Calu3 (cell line): ENCODE measurements at regions not wholly inside any gene's neighbourhood (a gene's known extent, or its start where the extent isn't known, plus 50 kb on each side); places are given as distances from the start of the nearest gene placed in this dataset.

Experiments
- BruUV-seq: library from RNA; stranded (reverse); fragments of 400-500 nt; replicated peaks from 2 replicates; lab custom pipeline; 2021; lab: Mats Ljungman, UMichigan
- CTCF ChIA-PET: fragments of 300-600 bp; sonication (Branson Sonifier 250); formaldehyde crosslinking; loops from one replicate; lab custom pipeline; 2022; ENCODE audit warnings: antibody characterized with exemption; lab: Charles Lee
- DNase-seq: peaks from one replicate; pipeline ENCODE4 v3.0.0; 2022
- H3K27ac Mint-ChIP-seq: one replicate; pipeline ENCODE4 v1.8.0; 2022; ENCODE audit warnings: mixed read lengths; ENCODE audit not compliant: unreplicated experiment
- H3K27me3 Mint-ChIP-seq: one replicate; pipeline ENCODE4 v1.8.0; 2022; ENCODE audit warnings: mixed read lengths; ENCODE audit not compliant: unreplicated experiment
- H3K36me3 Mint-ChIP-seq: one replicate; pipeline ENCODE4 v1.8.0; 2022; ENCODE audit warnings: mild to moderate bottlenecking, moderate library complexity, mixed read lengths; ENCODE audit not compliant: insufficient read depth, unreplicated experiment
- H3K4me1 Mint-ChIP-seq: one replicate; pipeline ENCODE4 v1.8.0; 2022; ENCODE audit warnings: mild to moderate bottlenecking, low read depth, mixed read lengths; ENCODE audit not compliant: unreplicated experiment
- H3K4me3 Mint-ChIP-seq: one replicate; pipeline ENCODE4 v1.8.0; 2022; ENCODE audit warnings: mild to moderate bottlenecking, low read depth, moderate library complexity, mixed read lengths; ENCODE audit not compliant: unreplicated experiment
- H3K9me3 Mint-ChIP-seq: one replicate; pipeline ENCODE4 v1.8.0; 2022; ENCODE audit warnings: low read depth, mixed read lengths; ENCODE audit not compliant: unreplicated experiment
- CTCF ChIP-seq: fragments of 200-600 bp; IDR thresholded peaks from one replicate; pipeline ENCODE4 v1.8.0; 2022; ENCODE audit warnings: antibody characterized with exemption; ENCODE audit not compliant: unreplicated experiment
- intact Hi-C: fragments of 100-400 bp; cut with micrococcal nuclease; formaldehyde crosslinking; loops from one replicate; pipeline ENCODE4 v1.10.0; 2022; ENCODE audit not compliant: unreplicated experiment

- CTCF ChIA-PET = no interaction called here
- no peaks in the 10 kb centered on the region for H3K36me3 Mint-ChIP-seq
- BruUV-seq = no TSS peak
- no peak overlapping the region for H3K27ac Mint-ChIP-seq
- no peaks in the 10 kb centered on the region for H3K4me1 Mint-ChIP-seq
- H3K27me3 Mint-ChIP-seq = no peaks in the 10 kb centered on the region
- no peaks in the 10 kb centered on the region for H3K9me3 Mint-ChIP-seq
- no peak for DNase-seq
- H3K4me3 Mint-ChIP-seq = no peak overlapping the region
- intact Hi-C loops = no loop called here
- TF ChIP-seq CTCF = no peak
Observed at GRCh38 chr4:79472693-79473438, 64.8 kb upstream of the GK2 start.

- Mint-ChIP-seq H3K27ac (no peak overlapping the region), H3K27me3 (no peaks in the 10 kb centered on the region), H3K4me3 (no peak overlapping the region), H3K36me3 (no peaks in the 10 kb centered on the region), H3K9me3 (no peaks in the 10 kb centered on the region), H3K4me1 (no peaks in the 10 kb centered on the region)
- intact Hi-C loops = no loop called here
- CTCF ChIA-PET = no interaction called here
- no peak for DNase-seq
- no TSS peak for BruUV-seq
- no peak for TF ChIP-seq CTCF
Observed at GRCh38 chr4:79472036-79472435, 64.0 kb upstream of the GK2 start.

GRCh38 chr4:79471309-79471708 is 63.3 kb upstream of the GK2 start:
- Mint-ChIP-seq H3K4me1 (no peaks in the 10 kb centered on the region), H3K9me3 (no peaks in the 10 kb centered on the region), H3K36me3 (no peaks in the 10 kb centered on the region), H3K27me3 (no peaks in the 10 kb centered on the region), H3K4me3 (no peak overlapping the region), H3K27ac (no peak overlapping the region)
- no peak for TF ChIP-seq CTCF
- intact Hi-C loops = no loop called here
- CTCF ChIA-PET = no interaction called here
- BruUV-seq = no TSS peak
- no peak for DNase-seq

GRCh38 chr4:79467246-79467932 is 59.4 kb upstream of the GK2 start:
- no peak for TF ChIP-seq CTCF
- H3K4me1 Mint-ChIP-seq = no peaks in the 10 kb centered on the region
- H3K36me3 Mint-ChIP-seq = no peaks in the 10 kb centered on the region

More at GRCh38 chr4:79467246-79467932, 59.4 kb upstream of the GK2 start:
- no peak overlapping the region for H3K27ac Mint-ChIP-seq
- CTCF ChIA-PET = no interaction called here
- BruUV-seq = no TSS peak
- intact Hi-C loops = loop anchor here (10.0 kb wide), 1 partner anchor 503 kb away; no protein-coding TSS in a partner anchor
- H3K27me3 Mint-ChIP-seq = peaks cover 3% of the 10 kb centered on the region
- no peak overlapping the region for H3K4me3 Mint-ChIP-seq
- H3K9me3 Mint-ChIP-seq = no peaks in the 10 kb centered on the region
- DNase-seq = no peak
